H1 (cell line): ENCODE measurements at regions not wholly inside any gene's neighbourhood (a gene's known extent, or its start where the extent isn't known, plus 50 kb on each side); places are given as distances from the start of the nearest gene placed in this dataset.

Experiments used
- CTCF ChIA-PET: fragments of 300-600 bp; sonication (Branson Sonifier 250); formaldehyde crosslinking; loops from one replicate; lab custom pipeline; 2021; ENCODE audit not compliant: partially characterized antibody; lab: Charles Lee
- POLR2A ChIA-PET: fragments of 300-600 bp; sonication (Branson Sonifier 250); formaldehyde crosslinking; loops from one replicate; lab custom pipeline; 2021; ENCODE audit warnings: inconsistent platforms; ENCODE audit not compliant: partially characterized antibody; lab: Charles Lee
- DNase-seq, 2 experiments: peaks; one replicate each; pipeline versions ENCODE4 v3.0.0 to v3.0.0-alpha.2; 2010 to 2022; ENCODE audit warnings: low spot score in 2 of 2, low read depth in 1 of 2, mixed read lengths in 1 of 2
- FAIRE-seq: peaks from 2 replicates; lab custom pipeline; 2011; peaks lifted over from hg19 to GRCh38; lab: Jason Lieb, UNC
- H2AFZ ChIP-seq: 2 replicates; pipeline ENCODE4 v1.8.1; 2012; ENCODE audit warnings: low read length, inconsistent platforms
- H2AK5ac ChIP-seq: 2 replicates; pipeline ENCODE4 v1.6.1; 2013; ENCODE audit warnings: low read depth, low read length
- H2BK120ac ChIP-seq: replicated peaks from 2 replicates; pipeline ENCODE3; 2013; ENCODE audit warnings: low read depth, low read length, inconsistent platforms
- H2BK12ac ChIP-seq: 2 replicates; pipeline ENCODE4 v1.6.1; 2013; ENCODE audit warnings: low read depth, low read length
- H2BK15ac ChIP-seq: 2 replicates; pipeline ENCODE4 v1.6.1; 2013; ENCODE audit warnings: low read length
- H2BK20ac ChIP-seq: 2 replicates; pipeline ENCODE4 v1.6.1; 2013; ENCODE audit warnings: low read length
- H2BK5ac ChIP-seq: 2 replicates; pipeline ENCODE4 v1.6.1; 2013; ENCODE audit warnings: low read depth, low read length
- H3K14ac ChIP-seq: 2 replicates; pipeline ENCODE4 v1.6.1; 2013; ENCODE audit warnings: inconsistent platforms; ENCODE audit not compliant: insufficient read length
- H3K18ac ChIP-seq: 2 replicates; pipeline ENCODE4 v1.6.1; 2013; ENCODE audit warnings: low read length; ENCODE audit errors: extremely low read depth
- H3K23ac ChIP-seq: 2 replicates; pipeline ENCODE4 v1.6.1; 2013; ENCODE audit warnings: inconsistent platforms; ENCODE audit not compliant: insufficient read length
- H3K23me2 ChIP-seq: 2 replicates; pipeline ENCODE4 v1.6.1; 2013; ENCODE audit warnings: low read depth, low read length
- H3K27ac ChIP-seq: 2 replicates; pipeline ENCODE4 v1.6.1; 2011; ENCODE audit warnings: low read depth, low read length, inconsistent platforms
- H3K27me3 ChIP-seq, 4 experiments: replicated peaks in 1 of 4; 1 replicate in 1 of 4; 2 replicates in 3 of 4; pipeline versions ENCODE4 v1.6.1 to v1.8.1; 2011 to 2013; ENCODE audit warnings: low read length in 3 of 4, mild to moderate bottlenecking in 3 of 4, inconsistent platforms in 2 of 4, mixed read lengths in 2 of 4, moderate library complexity in 1 of 4; ENCODE audit not compliant: control insufficient read depth in 3 of 4, insufficient read depth in 3 of 4; ENCODE audit errors: extremely low read depth in 1 of 4
- H3K36me3 ChIP-seq, 4 experiments: 2 replicates each; pipeline versions ENCODE4 v1.6.1 to v1.8.1; 2011 to 2013; ENCODE audit warnings: mild to moderate bottlenecking in 4 of 4, low read length in 3 of 4, moderate library complexity in 2 of 4, control low read depth in 1 of 4, inconsistent platforms in 1 of 4; ENCODE audit not compliant: insufficient read depth in 4 of 4, control insufficient read depth in 2 of 4
- H3K4ac ChIP-seq: replicated peaks from 2 replicates; pipeline ENCODE3; 2013; ENCODE audit warnings: low read length, low read depth, mixed read lengths, inconsistent platforms; ENCODE audit not compliant: insufficient read length
- H3K4me1 ChIP-seq, 4 experiments: replicated peaks in 1 of 4; 1 replicate in 1 of 4; 2 replicates in 3 of 4; pipeline versions ENCODE4 v1.6.1 to v1.8.1; 2011 to 2013; ENCODE audit warnings: low read length in 3 of 4, inconsistent platforms in 2 of 4, mixed read lengths in 1 of 4; ENCODE audit not compliant: insufficient read depth in 4 of 4, control insufficient read depth in 3 of 4
- H3K4me2 ChIP-seq, 2 experiments: 2 replicates each; pipeline versions ENCODE4 v1.6.1 to v1.8.1; 2011 to 2013; ENCODE audit warnings: low read depth in 2 of 2, low read length in 2 of 2, control low read depth in 1 of 2, inconsistent platforms in 1 of 2, mild to moderate bottlenecking in 1 of 2; ENCODE audit not compliant: insufficient read depth in 1 of 2
- H3K4me3 ChIP-seq, 4 experiments: fragments of 200-600, 300-600 bp in 1 of 4; sonication (generic), shearing (Covaris generic), sonication (Bioruptor Twin) in 1 of 4; 2 replicates each; pipeline versions ENCODE4 v1.5.1 to v1.8.1; 2011 to 2016; ENCODE audit warnings: low read length in 4 of 4, low read depth in 3 of 4, control low read depth in 2 of 4, inconsistent platforms in 2 of 4, mild to moderate bottlenecking in 2 of 4, mixed read lengths in 1 of 4, moderate library complexity in 1 of 4; ENCODE audit not compliant: insufficient read depth in 2 of 4; ENCODE audit errors: extremely low read depth in 1 of 4
- H3K56ac ChIP-seq: replicated peaks from 2 replicates; pipeline ENCODE3; 2013; ENCODE audit warnings: low read depth, mild to moderate bottlenecking, mixed read lengths, low read length, inconsistent platforms; ENCODE audit not compliant: insufficient read length
- H3K79me1 ChIP-seq: 2 replicates; pipeline ENCODE4 v1.6.1; 2013; ENCODE audit warnings: low read depth, low read length, control low read depth
- H3K79me2 ChIP-seq, 2 experiments: 2 replicates each; pipeline versions ENCODE4 v1.6.1 to v1.8.1; 2012 to 2013; ENCODE audit warnings: low read length in 2 of 2, mild to moderate bottlenecking in 2 of 2, inconsistent platforms in 1 of 2; ENCODE audit not compliant: insufficient read depth in 2 of 2, control insufficient read depth in 1 of 2
- H3K9ac ChIP-seq, 4 experiments: replicated peaks in 1 of 4; 1 replicate in 1 of 4; 2 replicates in 3 of 4; pipeline versions ENCODE4 v1.6.1 to v1.8.1; 2011 to 2013; ENCODE audit warnings: low read depth in 3 of 4, low read length in 3 of 4, control low read depth in 2 of 4, mild to moderate bottlenecking in 2 of 4, moderate library complexity in 2 of 4, inconsistent platforms in 1 of 4; ENCODE audit errors: extremely low read depth in 1 of 4
- H3K9me3 ChIP-seq, 2 experiments: 2 replicates each; pipeline versions ENCODE4 v1.6.1 to v1.8.1; 2012 to 2013; ENCODE audit warnings: mild to moderate bottlenecking in 2 of 2, moderate library complexity in 2 of 2, control low read depth in 1 of 2, inconsistent platforms in 1 of 2, low read depth in 1 of 2, low read length in 1 of 2, mixed read lengths in 1 of 2; ENCODE audit not compliant: insufficient read depth in 2 of 2
- H4K20me1 ChIP-seq, 2 experiments: replicated peaks in 1 of 2; 2 replicates each; pipeline versions ENCODE3 to v1.8.1; 2011 to 2013; ENCODE audit warnings: inconsistent platforms in 2 of 2, low read length in 2 of 2, mild to moderate bottlenecking in 1 of 2; ENCODE audit not compliant: insufficient read depth in 2 of 2, control insufficient read depth in 1 of 2
- H4K5ac ChIP-seq: 2 replicates; pipeline ENCODE4 v1.6.1; 2013; ENCODE audit warnings: low read length, low read depth, mixed read lengths, inconsistent platforms; ENCODE audit not compliant: insufficient read length
- H4K8ac ChIP-seq: 2 replicates; pipeline ENCODE4 v1.8.0; 2013; ENCODE audit warnings: mild to moderate bottlenecking, moderate library complexity, low read length, inconsistent platforms; ENCODE audit not compliant: insufficient read depth; ENCODE audit errors: extremely low read depth
- H4K91ac ChIP-seq: replicated peaks from 2 replicates; pipeline ENCODE3; 2013; ENCODE audit warnings: low read length, mixed read lengths, inconsistent platforms; ENCODE audit not compliant: insufficient read length
- CHD2 ChIP-seq: IDR thresholded peaks from 2 replicates; pipeline ENCODE4 v1.6.1; 2012; ENCODE audit warnings: low read length, improper control_type of control experiment
- KDM4A ChIP-seq: IDR thresholded peaks from one replicate; pipeline ENCODE4 v1.7.1; 2012; ENCODE audit warnings: low read depth, mild to moderate bottlenecking, moderate library complexity, low read length, inconsistent platforms; ENCODE audit not compliant: severe bottlenecking
- SIX5 ChIP-seq: IDR thresholded peaks from 2 replicates; pipeline ENCODE4 v1.6.1; 2011; ENCODE audit warnings: mild to moderate bottlenecking, low read depth, low read length
- WGBS, 2 experiments: shearing (Covaris generic) in 1 of 2; methylation state at CpG; one replicate each; pipeline versions ENCODE4 v1.1.6 to v1.1.7; 2013 to 2015; ENCODE audit warnings: low lambda C conversion rate in 2 of 2, mixed read lengths in 2 of 2, inconsistent platforms in 1 of 2, low coverage in 1 of 2, missing lambda C conversion rate in 1 of 2; ENCODE audit not compliant: insufficient replicate concordance in 2 of 2, insufficient coverage in 1 of 2, insufficient read length in 1 of 2; ENCODE audit errors: extremely low coverage in 1 of 2, missing lambda C conversion rate in 1 of 2; 5-methylcytosine and 5-hydroxymethylcytosine counted together

GRCh38 chr20:7361321-7361720 is 578.9 kb downstream of the HAO1 start (continued):
- TF ChIP-seq SIX5 = no peak

- 96% methylated on average over 3 of the region's 3 CpGs; no CpG with 5 or more reads in 1 of the 2 experiments for WGBS, 2 experiments
- Histone ChIP-seq H3K56ac (no peak overlapping the region), H2BK20ac (no peak overlapping the region), H3K14ac (no peak overlapping the region), H3K4me2 (no peak overlapping the region), H2BK12ac (no peak overlapping the region), H2BK120ac (no peak overlapping the region), H3K4me1 (peaks cover 0 to 8% (median 1%) of the 10 kb centered on the region in 4 experiments; a peak in 2 of 7 replicates), H2BK5ac (no peak overlapping the region), H3K23ac (no peak overlapping the region), H3K23me2 (no peaks in the 10 kb centered on the region), H3K79me1 (no peaks in the 10 kb centered on the region), H3K36me3 (no peaks in the 10 kb centered on the region), H3K9ac (no peak overlapping the region), H3K4ac (no peak overlapping the region), H2AFZ (no peak overlapping the region), H2BK15ac (no peak overlapping the region), H3K4me3 (no peak overlapping the region), H4K5ac (no peak overlapping the region), H3K9me3 (no peaks in the 10 kb centered on the region; a peak in 2 of 4 replicates), H2AK5ac (no peak overlapping the region), H4K8ac (no peak overlapping the region), H3K79me2 (no peaks in the 10 kb centered on the region), H3K18ac (no peak overlapping the region), H3K27ac (no peak overlapping the region), H4K20me1 (no peaks in the 10 kb centered on the region), H4K91ac (no peak overlapping the region), H3K27me3 (no peaks in the 10 kb centered on the region)
- DNase-seq (no peak), FAIRE-seq (no peak)
- TF ChIP-seq KDM4A = no peak
- no peak for TF ChIP-seq CHD2
- POLR2A ChIA-PET = no interaction called here
- CTCF ChIA-PET = interaction anchor here (1.5 to 3.0 kb wide), 2 partner anchors 14 to 569 kb away, joined by 3 to 17 read pairs; no protein-coding TSS in a partner anchor
Measured at GRCh38 chr20:7361931-7362330, 578.3 kb downstream of the HAO1 start.
